Panc1 (cell line): ENCODE measurements at regions not wholly inside any gene's neighbourhood (a gene's known extent, or its start where the extent isn't known, plus 50 kb on each side); places are given as distances from the start of the nearest gene placed in this dataset.

Experiments used
- ATAC-seq: fragments of 200-7000 bp; cut with Tn5 transposase; 2 replicates; pipeline ENCODE4 v1.9.1; 2020; ENCODE audit warnings: mild to moderate bottlenecking, moderate library complexity
- BruUV-seq: library from RNA; stranded (reverse); fragments of 400-500 nt; replicated peaks from 2 replicates; lab custom pipeline; 2021; lab: Mats Ljungman, UMichigan
- CTCF ChIA-PET: fragments of 300-600 bp; sonication (Branson Sonifier 250); formaldehyde crosslinking; loops from one replicate; lab custom pipeline; 2022; ENCODE audit warnings: antibody characterized with exemption; lab: Charles Lee
- POLR2A ChIA-PET: fragments of 300-600 bp; sonication (Branson Sonifier 250); formaldehyde crosslinking; loops from one replicate; lab custom pipeline; 2022; ENCODE audit warnings: antibody characterized with exemption; lab: Charles Lee
- DNase-seq: peaks from one replicate; pipeline ENCODE4 v3.0.0-alpha.2; 2010; ENCODE audit warnings: low read depth, low spot score
- H3K27ac ChIP-seq: 2 replicates; pipeline ENCODE4 v1.5.1; 2011; ENCODE audit warnings: mild to moderate bottlenecking, low read length, inconsistent platforms
- H3K27me3 ChIP-seq: fragments of 200-500 bp; sonication (Bioruptor generic); 2 replicates; pipeline ENCODE4 v1.6.0; 2014; ENCODE audit warnings: low read length, inconsistent platforms; ENCODE audit not compliant: control insufficient read depth, insufficient read depth
- H3K36me3 ChIP-seq: fragments of 200-500 bp; sonication (Bioruptor generic); 2 replicates; pipeline ENCODE4 v1.5.1; 2014; ENCODE audit warnings: inconsistent platforms, mild to moderate bottlenecking, low read length, moderate library complexity; ENCODE audit not compliant: control insufficient read depth, insufficient read depth
- H3K4me1 ChIP-seq: 2 replicates; pipeline ENCODE4 v1.5.1; 2011; ENCODE audit warnings: inconsistent platforms, mild to moderate bottlenecking, low read length, moderate library complexity; ENCODE audit not compliant: control insufficient read depth, insufficient read depth
- H3K4me3 ChIP-seq, 2 experiments: 2 replicates each; pipeline ENCODE4 v1.5.1; 2011 to 2012; ENCODE audit warnings: low read depth in 2 of 2, low read length in 2 of 2, mild to moderate bottlenecking in 2 of 2, inconsistent platforms in 1 of 2, moderate library complexity in 1 of 2
- H3K9me3 ChIP-seq: fragments of 200-500 bp; sonication (Bioruptor generic); 2 replicates; pipeline ENCODE4 v1.5.1; 2014; ENCODE audit warnings: low read depth, mild to moderate bottlenecking, inconsistent platforms, low read length, moderate library complexity; ENCODE audit not compliant: control insufficient read depth, insufficient read depth
- CTCF ChIP-seq: fragments of 450-650 bp; IDR thresholded peaks from 2 replicates; pipeline ENCODE4 v1.5.1; 2017; ENCODE audit warnings: mild to moderate bottlenecking
- POLR2AphosphoS5 ChIP-seq: IDR thresholded peaks from 2 replicates; pipeline ENCODE4 v1.6.1; 2012; ENCODE audit warnings: mild to moderate bottlenecking, low read depth, low read length, moderate library complexity
- REST ChIP-seq, 2 experiments: IDR thresholded peaks; 2 replicates each; pipeline ENCODE4 v1.6.1; 2011 to 2012; ENCODE audit warnings: low read depth in 2 of 2, control low read depth in 1 of 2, low read length in 1 of 2, mild to moderate bottlenecking in 1 of 2, moderate library complexity in 1 of 2; ENCODE audit not compliant: insufficient read depth in 1 of 2
- TCF7L2 ChIP-seq: IDR thresholded peaks from 2 replicates; pipeline ENCODE4 v1.6.1; 2011; ENCODE audit warnings: mild to moderate bottlenecking, low read depth, low read length, inconsistent platforms
- in situ Hi-C: cut with HindIII; loops from 2 replicates; pipeline ENCODE4 v1.10.0; 2016; ENCODE audit warnings: low sequenced_read_pairs, low pct_unique_long_range_greater_than_20kb
- intact Hi-C: fragments of 100-400 bp; cut with micrococcal nuclease; formaldehyde crosslinking; loops from one replicate; pipeline ENCODE4 v1.10.0; 2022; ENCODE audit not compliant: unreplicated experiment

GRCh38 chr11:32318071-32319055, 117.0 kb downstream of the WT1 start:
- H3K27me3 ChIP-seq: peaks cover 3% of the 10 kb centered on the region; the same call in 1 of the 2 replicates
- H3K27ac ChIP-seq: no peak overlapping the region
- ATAC-seq: no peak
- ChIA-PET CTCF (no interaction called here), POLR2A (no interaction called here)
- H3K4me1 ChIP-seq: peaks cover 1% of the 10 kb centered on the region
- no peaks in the 10 kb centered on the region for H3K9me3 ChIP-seq
- in situ Hi-C loops (no loop called here), intact Hi-C loops (no loop called here)
- no peak overlapping the region for H3K4me3 ChIP-seq
- TF ChIP-seq CTCF (no peak), TCF7L2 (no peak), POLR2AphosphoS5 (no peak)
- BruUV-seq: no TSS peak
- no peaks in the 10 kb centered on the region for H3K36me3 ChIP-seq
- DNase-seq: no peak

- intact Hi-C loops (loop anchor here (5.0 kb wide), 1 partner anchor 469 kb away; the partner anchor contains the start of gene CCDC73), in situ Hi-C loops (no loop called here)
- Histone ChIP-seq H3K27me3 (peaks cover 3% of the 10 kb centered on the region; the same call in 1 of the 2 replicates), H3K4me3 (no peak overlapping the region), H3K36me3 (no peaks in the 10 kb centered on the region), H3K4me1 (no peaks in the 10 kb centered on the region), H3K9me3 (no peaks in the 10 kb centered on the region), H3K27ac (no peak overlapping the region)
- ATAC-seq (no peak), DNase-seq (no peak)
- CTCF ChIA-PET: interaction anchor here (0.6 to 1.4 kb wide), 7 partner anchors 10 to 424 kb away, joined by 3 to 6 read pairs (median 3); no protein-coding TSS in a partner anchor
- no TSS peak for BruUV-seq
- TF ChIP-seq REST (IDR thresholded peaks at IDR 0.05; ENCODE audit: insufficient read depth in 1 of 2, low read depth in 2 of 2, low read length in 1 of 2) (no peak), CTCF (peak; percentile 40; the same call in 1 of the 2 replicates)
- POLR2A ChIA-PET: no interaction called here
These were observed 111.6 kb downstream of the WT1 start for GRCh38 chr11:32323814-32324130.
